GM12878 (cell line): ENCODE measurements at regions not wholly inside any gene's neighbourhood (a gene's known extent, or its start where the extent isn't known, plus 50 kb on each side); places are given as distances from the start of the nearest gene placed in this dataset.
"Not testable (repeated sequence)": the region's sequence is repeated elsewhere in the genome, so short reads cannot be mapped to it uniquely, and the experiment has no call there.

ENCODE experiments used
- ATAC-seq: fragments of 200-7000 bp; cut with Tn5 transposase; 3 replicates; pipeline ENCODE4 v1.9.1; 2020; ENCODE audit warnings: mild to moderate bottlenecking, moderate library complexity
- BruUV-seq: library from RNA; stranded (reverse); fragments of 400-500 nt; replicated peaks from 2 replicates; lab custom pipeline; 2021; lab: Mats Ljungman, UMichigan
- CTCF ChIA-PET: fragments of 300-600 bp; sonication (Branson Sonifier 250); formaldehyde crosslinking; extraction: SDS; loops from one replicate; lab custom pipeline; 2021; ENCODE audit warnings: inconsistent platforms; lab: Yijun Ruan, JAX
- POLR2A ChIA-PET: fragments of 350-600 bp; formaldehyde crosslinking; extraction: SDS; loops from one replicate; lab custom pipeline; 2021; ENCODE audit warnings: inconsistent platforms; lab: Charles Lee
- RAD21 ChIA-PET: fragments of 300-600 bp; sonication (Branson Sonifier 250); formaldehyde crosslinking; loops from one replicate; lab custom pipeline; 2023; ENCODE audit warnings: antibody characterized with exemption; ENCODE audit not compliant: unreplicated experiment; lab: Charles Lee
- SMC1A ChIA-PET: fragments of 300-600 bp; sonication (Branson Sonifier 250); formaldehyde crosslinking; loops from one replicate; lab custom pipeline; 2023; ENCODE audit not compliant: unreplicated experiment, uncharacterized antibody; lab: Charles Lee
- DNase-seq: peaks from one replicate; pipeline ENCODE4 v3.0.0-alpha.2; 2011; ENCODE audit warnings: low read depth, low spot score
- FAIRE-seq: peaks from 3 replicates; lab custom pipeline; 2011; peaks lifted over from hg19 to GRCh38; lab: Jason Lieb, UNC
- H2AFZ ChIP-seq: 2 replicates; pipeline ENCODE4 v1.6.0; 2011; ENCODE audit warnings: low read depth, low read length, control low read depth; ENCODE audit not compliant: control insufficient read depth
- H3K27ac ChIP-seq: 2 replicates; pipeline ENCODE4 v1.5.1; 2011; ENCODE audit warnings: control low read depth; ENCODE audit not compliant: control insufficient read depth, insufficient read depth
- H3K27me3 ChIP-seq, 2 experiments: replicated peaks in 1 of 2; 2 replicates each; pipeline versions ENCODE4 v1.6.0 to v1.6.1; 2011; ENCODE audit warnings: low read length in 1 of 2; ENCODE audit not compliant: control insufficient read depth in 2 of 2, insufficient read depth in 2 of 2
- H3K36me3 ChIP-seq, 2 experiments: 2 replicates each; pipeline ENCODE4 v1.5.1; 2011; ENCODE audit warnings: low read length in 1 of 2; ENCODE audit not compliant: control insufficient read depth in 2 of 2, insufficient read depth in 2 of 2
- H3K4me1 ChIP-seq: 2 replicates; pipeline ENCODE4 v1.6.1; 2011; ENCODE audit warnings: mild to moderate bottlenecking, low read length, moderate library complexity, mixed read lengths; ENCODE audit not compliant: control insufficient read depth, insufficient read depth
- H3K4me2 ChIP-seq: 2 replicates; pipeline ENCODE4 v1.6.0; 2011; ENCODE audit warnings: control low read depth; ENCODE audit not compliant: control insufficient read depth, insufficient read depth
- H3K4me3 ChIP-seq: fragments of 200-600 bp; sonication (generic); 2 replicates; pipeline ENCODE4 v1.5.1; 2016
- H3K79me2 ChIP-seq: 2 replicates; pipeline ENCODE4 v1.6.0; 2011; ENCODE audit warnings: low read length; ENCODE audit not compliant: control insufficient read depth, insufficient read depth
- H3K9ac ChIP-seq: 2 replicates; pipeline ENCODE4 v1.8.0; 2011; ENCODE audit warnings: low read length, control low read depth, mixed read lengths; ENCODE audit not compliant: control insufficient read depth, insufficient read depth
- H3K9me3 ChIP-seq: replicated peaks from 3 replicates; pipeline ENCODE4 v1.5.1; 2011; ENCODE audit warnings: mild to moderate bottlenecking, low read length; ENCODE audit not compliant: control insufficient read depth, insufficient read depth
- H4K20me1 ChIP-seq: 2 replicates; pipeline ENCODE4 v1.6.0; 2011; ENCODE audit not compliant: control insufficient read depth, insufficient read depth
- EP300 ChIP-seq, 2 experiments: fragments of 150-350 bp in 1 of 2; IDR thresholded peaks; 2 replicates each; pipeline ENCODE4 v1.6.1; 2011 to 2012; ENCODE audit warnings: low read depth in 2 of 2, low read length in 2 of 2, borderline replicate concordance in 1 of 2, improper control_type of control experiment in 1 of 2, inconsistent platforms in 1 of 2; ENCODE audit not compliant: control insufficient read depth in 1 of 2
- RAD51 ChIP-seq: fragments of 450-650 bp; IDR thresholded peaks from 2 replicates; pipeline ENCODE4 v1.6.1; 2016; ENCODE audit warnings: moderate library complexity, mild to moderate bottlenecking, inconsistent platforms
- WGBS: methylation state at CpG from one replicate; pipeline ENCODE4 v1.1.6; 2016; ENCODE audit warnings: low lambda C conversion rate; ENCODE audit not compliant: insufficient replicate concordance, insufficient coverage; ENCODE audit errors: missing lambda C conversion rate; 5-methylcytosine and 5-hydroxymethylcytosine counted together
- in situ Hi-C: fragments of 300-500 bp; cut with MboI; formaldehyde crosslinking; loops from 9 replicates; pipeline ENCODE4 v1.14.3; 2018; ENCODE audit warnings: mixed read lengths
- intact Hi-C: fragments of 100-400 bp; cut with micrococcal nuclease; formaldehyde crosslinking; loops from one replicate; pipeline ENCODE4 v1.14.2; 2022; ENCODE audit not compliant: unreplicated experiment

- RAD21 ChIA-PET: interaction anchor here (1.0 to 11.3 kb wide), 23 partner anchors 9 to 528 kb away, joined by 3 to 387 read pairs (median 9); partner anchors contain the start of gene IL12A
- H3K4me3 ChIP-seq: no peak overlapping the region
- DNase-seq (no peak), FAIRE-seq (peak; percentile 41), ATAC-seq (peak; percentile 89)
- no TSS peak for BruUV-seq
- intact Hi-C loops (loop anchor here (1.0 to 10.0 kb wide), 6 partner anchors 34 to 526 kb away; partner anchors contain the start of genes C3orf80 and IL12A), in situ Hi-C loops (no loop called here)
- H4K20me1 ChIP-seq: no peaks in the 10 kb centered on the region
- SMC1A ChIA-PET: interaction anchor here (0.7 to 22.1 kb wide), 29 partner anchors 13 to 852 kb away, joined by 3 to 589 read pairs (median 8); partner anchors contain the start of gene IL12A
- no peak overlapping the region for H3K27ac ChIP-seq
- no peaks in the 10 kb centered on the region for H3K9me3 ChIP-seq
- no peaks in the 10 kb centered on the region for H3K36me3 ChIP-seq
- CTCF ChIA-PET: interaction anchor here (0.7 to 19.3 kb wide), 34 partner anchors 13 to 600 kb away, joined by 3 to 843 read pairs (median 8); partner anchors contain the start of gene IL12A
- H3K4me1 ChIP-seq: no peaks in the 10 kb centered on the region
- H3K27me3 ChIP-seq: no peaks in the 10 kb centered on the region
- 4% methylated on average over 3 of the region's 3 CpGs for WGBS
- TF ChIP-seq EP300 (IDR thresholded peaks at IDR 0.05; ENCODE audit: borderline replicate concordance in 1 of 2, control insufficient read depth in 1 of 2, low read depth in 2 of 2, low read length in 2 of 2): peak in 1 of 2 experiments; percentile 18; a peak in 1 of 4 replicates
- TF ChIP-seq RAD51: no peak
- H2AFZ ChIP-seq: peak overlapping the region; percentile 8; the same call in 1 of the 2 replicates
- no peak overlapping the region for H3K9ac ChIP-seq
- H3K79me2 ChIP-seq: no peaks in the 10 kb centered on the region
- H3K4me2 ChIP-seq: no peak overlapping the region
- POLR2A ChIA-PET: interaction anchor here (0.9 to 3.6 kb wide), 2 partner anchors 119 to 564 kb away, joined by 3 to 16 read pairs; partner anchors contain the start of gene TRIM59
Measured at GRCh38 chr3:159886050-159886449, 102.6 kb upstream of the IL12A start.

GRCh38 chr3:159886530-159886929, 102.1 kb upstream of the IL12A start:
- CTCF ChIA-PET: interaction anchor here (1.2 to 19.3 kb wide), 23 partner anchors 13 to 599 kb away, joined by 3 to 843 read pairs (median 23); partner anchors contain the start of gene IL12A
- in situ Hi-C loops, ATAC-seq: not testable (repeated sequence)

More at GRCh38 chr3:159886530-159886929, 102.1 kb upstream of the IL12A start:
- not testable (repeated sequence) for H3K9me3 ChIP-seq, BruUV-seq, H3K4me1 ChIP-seq, H3K4me2 ChIP-seq, H3K79me2 ChIP-seq, FAIRE-seq, DNase-seq, H3K36me3 ChIP-seq, H3K9ac ChIP-seq, H4K20me1 ChIP-seq, H2AFZ ChIP-seq, H3K27ac ChIP-seq, H3K27me3 ChIP-seq, H3K4me3 ChIP-seq
- POLR2A ChIA-PET: interaction anchor here (0.9 to 3.6 kb wide), 3 partner anchors 11 to 563 kb away, joined by 3 to 16 read pairs (median 4); partner anchors contain the start of gene TRIM59
- 96% methylated on average over 6 of the region's 6 CpGs for WGBS
- intact Hi-C loops: loop anchor here (1.0 to 10.0 kb wide), 6 partner anchors 34 to 526 kb away; partner anchors contain the start of genes C3orf80 and IL12A
- RAD21 ChIA-PET: interaction anchor here (1.0 to 11.3 kb wide), 20 partner anchors 9 to 527 kb away, joined by 3 to 387 read pairs (median 12); partner anchors contain the start of gene IL12A
- SMC1A ChIA-PET: interaction anchor here (0.7 to 22.1 kb wide), 28 partner anchors 13 to 852 kb away, joined by 3 to 589 read pairs (median 7); partner anchors contain the start of gene IL12A
